ENCODE measurements at regions not wholly inside any gene's neighbourhood (a gene's known extent, or its start where the extent isn't known, plus 50 kb on each side); places are given as distances from the start of the nearest gene placed in this dataset.
"Not testable (repeated sequence)": the region's sequence is repeated elsewhere in the genome, so short reads cannot be mapped to it uniquely, and the experiment has no call there.

GRCh38 chr2:94602466-94602865, 268.8 kb upstream of the TEKT4 start:
- Histone ChIP-seq H3K36me3 (no peaks in the 10 kb centered on the region), H3K27ac (no peak overlapping the region), H3K4me3 (no peak overlapping the region), H3K9me3 (no peaks in the 10 kb centered on the region), H3K27me3 (no peaks in the 10 kb centered on the region), H3K4me1 (no peaks in the 10 kb centered on the region)
- no peak for DNase-seq
- 79 to 86% methylated on average over 3 to 7 of the region's 7 CpGs for WGBS, 2 donors
- no peak for TF ChIP-seq EP300 (IDR thresholded peaks at IDR 0.05)
- no peak for TF ChIP-seq POLR2A (IDR thresholded peaks at IDR 0.05)
- TF ChIP-seq CTCF (IDR thresholded peaks at IDR 0.05), result no peak
- no peak for TF ChIP-seq POLR2AphosphoS5 (IDR thresholded peaks at IDR 0.05)
- ATAC-seq (ENCODE audit: low FRiP score in 2 of 2), result no peak

- peak in 1 of 2 donors; percentile 62 for DNase-seq
- 43 to 73% methylated on average over 14 of the region's 39 CpGs for WGBS, 2 donors
These were observed 249.1 kb upstream of the TEKT4 start for GRCh38 chr2:94622113-94622618.

GRCh38 chr2:94628953-94629352, 242.3 kb upstream of the TEKT4 start:
- H3K4me1 ChIP-seq; H3K27me3 ChIP-seq; DNase-seq; H3K9me3 ChIP-seq; H3K27ac ChIP-seq; ATAC-seq (ENCODE audit: low FRiP score in 2 of 2); H3K4me3 ChIP-seq; H3K36me3 ChIP-seq: not testable (repeated sequence)
- 20 to 42% methylated on average over 1 of the region's 1 CpG for WGBS, 2 donors

More at GRCh38 chr2:94622113-94622618, 249.1 kb upstream of the TEKT4 start:
- H3K4me3 ChIP-seq, result no peak overlapping the region
- H3K27me3 ChIP-seq, result no peaks in the 10 kb centered on the region
- no peak overlapping the region for H3K27ac ChIP-seq
- no peaks in the 10 kb centered on the region for H3K9me3 ChIP-seq
- H3K4me1 ChIP-seq, result no peaks in the 10 kb centered on the region
- H3K36me3 ChIP-seq, result no peaks in the 10 kb centered on the region
- TF ChIP-seq CTCF (IDR thresholded peaks at IDR 0.05) (no peak), EP300 (IDR thresholded peaks at IDR 0.05) (no peak), POLR2A (IDR thresholded peaks at IDR 0.05) (no peak), POLR2AphosphoS5 (IDR thresholded peaks at IDR 0.05) (no peak)
- ATAC-seq (ENCODE audit: low FRiP score in 2 of 2), result no peak

- not testable (repeated sequence) for DNase-seq; H3K9me3 ChIP-seq; H3K36me3 ChIP-seq; H3K27ac ChIP-seq; H3K27me3 ChIP-seq; H3K4me3 ChIP-seq; H3K4me1 ChIP-seq; ATAC-seq (ENCODE audit: low FRiP score in 2 of 2)
- 68 to 83% methylated on average over 1 to 2 of the region's 2 CpGs for WGBS, 2 donors
These were observed 229.8 kb upstream of the TEKT4 start for GRCh38 chr2:94641397-94641796.

GRCh38 chr2:94652131-94652530, 219.1 kb upstream of the TEKT4 start:
- H3K27ac ChIP-seq; H3K36me3 ChIP-seq; DNase-seq; H3K9me3 ChIP-seq; H3K4me3 ChIP-seq; ATAC-seq (ENCODE audit: low FRiP score in 2 of 2); H3K4me1 ChIP-seq; H3K27me3 ChIP-seq: not testable (repeated sequence)
- WGBS, 2 donors, result 72 to 76% methylated on average over 5 of the region's 5 CpGs

GRCh38 chr2:94669858-94670257, 201.4 kb upstream of the TEKT4 start:
- WGBS, 2 donors, result 57 to 70% methylated on average over 1 of the region's 1 CpG
- not testable (repeated sequence) for H3K9me3 ChIP-seq; H3K36me3 ChIP-seq; H3K4me1 ChIP-seq; DNase-seq; H3K27me3 ChIP-seq; H3K27ac ChIP-seq; H3K4me3 ChIP-seq; ATAC-seq (ENCODE audit: low FRiP score in 2 of 2)

GRCh38 chr2:94694236-94694635, 177.0 kb upstream of the TEKT4 start:
- DNase-seq, result not testable (repeated sequence)

GRCh38 chr2:94708982-94709381, 162.2 kb upstream of the TEKT4 start:
- H3K9me3 ChIP-seq; DNase-seq; H3K27me3 ChIP-seq; H3K4me3 ChIP-seq; ATAC-seq (ENCODE audit: low FRiP score in 2 of 2); H3K4me1 ChIP-seq; H3K36me3 ChIP-seq; H3K27ac ChIP-seq: not testable (repeated sequence)
- 35 to 36% methylated on average over 2 of the region's 2 CpGs for WGBS, 2 donors

More at GRCh38 chr2:94694236-94694635, 177.0 kb upstream of the TEKT4 start:
- not testable (repeated sequence) for ATAC-seq (ENCODE audit: low FRiP score in 2 of 2); H3K4me3 ChIP-seq; H3K9me3 ChIP-seq; H3K4me1 ChIP-seq; H3K36me3 ChIP-seq; H3K27ac ChIP-seq; H3K27me3 ChIP-seq
- WGBS, 2 donors, result 89% methylated on average over 3 of the region's 3 CpGs

All from upper lobe of left lung (tissue), 6 donors.